HepG2 (cell line): ENCODE measurements at regions not wholly inside any gene's neighbourhood (a gene's known extent, or its start where the extent isn't known, plus 50 kb on each side); places are given as distances from the start of the nearest gene placed in this dataset.

ENCODE experiments used
- ATAC-seq: fragments of 200-7000 bp; cut with Tn5 transposase; 3 replicates; pipeline ENCODE4 v1.9.1; 2020; ENCODE audit warnings: mild to moderate bottlenecking, moderate library complexity
- BruUV-seq: library from RNA; stranded (reverse); fragments of 400-500 nt; replicated peaks from 2 replicates; lab custom pipeline; 2021; lab: Mats Ljungman, UMichigan
- CTCF ChIA-PET: fragments of 300-600 bp; formaldehyde crosslinking; extraction: SDS; loops from one replicate; lab custom pipeline; 2021; ENCODE audit warnings: low total read pairs, inconsistent platforms, low intra/inter-chr PET ratio; lab: Yijun Ruan, JAX
- POLR2A ChIA-PET: fragments of 350-600 bp; sonication (Branson Sonifier 250); formaldehyde crosslinking; loops from one replicate; lab custom pipeline; 2020; ENCODE audit warnings: antibody characterized with exemption, inconsistent platforms; lab: Yijun Ruan, JAX
- DNase-seq: peaks from one replicate; pipeline ENCODE4 v3.0.0-alpha.2; 2015; ENCODE audit warnings: low spot score
- FAIRE-seq: peaks from 3 replicates; lab custom pipeline; 2011; peaks lifted over from hg19 to GRCh38; lab: Jason Lieb, UNC
- H2AFZ ChIP-seq: one replicate; pipeline ENCODE4 v1.6.1; 2011; ENCODE audit warnings: low read length, inconsistent platforms
- H3K27ac ChIP-seq: fragments of 300-600 bp; 3 replicates; pipeline ENCODE4 v1.8.0; 2011; ENCODE audit warnings: mixed run types, mild to moderate bottlenecking, mixed read lengths, low read length, inconsistent platforms; ENCODE audit not compliant: insufficient read depth; ENCODE audit errors: extremely low read length
- H3K27me3 ChIP-seq, 2 experiments: fragments of 200-600 bp in 1 of 2; 2 replicates in 1 of 2; 3 replicates in 1 of 2; pipeline versions ENCODE4 v1.6.0 to v1.8.0; 2011; ENCODE audit warnings: low read length in 2 of 2, mild to moderate bottlenecking in 2 of 2, moderate library complexity in 2 of 2, inconsistent platforms in 1 of 2; ENCODE audit not compliant: insufficient read depth in 2 of 2, control insufficient read depth in 1 of 2
- H3K36me3 ChIP-seq, 2 experiments: fragments of 200-600 bp in 1 of 2; replicated peaks in 1 of 2; 2 replicates in 1 of 2; 3 replicates in 1 of 2; pipeline versions ENCODE4 v1.5.1 to v1.8.0; 2011; ENCODE audit warnings: low read length in 2 of 2, inconsistent platforms in 1 of 2; ENCODE audit not compliant: insufficient read depth in 2 of 2, control insufficient read depth in 1 of 2
- H3K4me1 ChIP-seq: 2 replicates; pipeline ENCODE4 v1.5.1; 2012; ENCODE audit warnings: low read length, inconsistent platforms; ENCODE audit not compliant: insufficient read depth
- H3K4me2 ChIP-seq: 2 replicates; pipeline ENCODE4 v1.6.0; 2011; ENCODE audit warnings: low read depth, low read length, inconsistent platforms
- H3K4me3 ChIP-seq, 3 experiments: fragments of 200-600 bp in 1 of 3; sonication (generic), shearing (Covaris generic) in 1 of 3; replicated peaks in 1 of 3; 2 replicates each; pipeline ENCODE4 v1.5.1; 2011 to 2016; ENCODE audit warnings: low read length in 3 of 3, inconsistent platforms in 2 of 3, low read depth in 2 of 3, mild to moderate bottlenecking in 2 of 3, control low read depth in 1 of 3, mixed read lengths in 1 of 3; ENCODE audit not compliant: insufficient read depth in 1 of 3
- H3K79me2 ChIP-seq: one replicate; pipeline ENCODE4 v1.6.1; 2011; ENCODE audit warnings: low read length, inconsistent platforms; ENCODE audit not compliant: insufficient read depth
- H3K9ac ChIP-seq: 2 replicates; pipeline ENCODE4 v1.6.0; 2011; ENCODE audit warnings: mild to moderate bottlenecking, low read depth, low read length, inconsistent platforms; ENCODE audit not compliant: insufficient read depth
- H3K9me3 ChIP-seq: 2 replicates; pipeline ENCODE4 v1.5.1; 2012; ENCODE audit warnings: mild to moderate bottlenecking, low read length
- H4K20me1 ChIP-seq: 2 replicates; pipeline ENCODE4 v1.6.0; 2011; ENCODE audit warnings: inconsistent platforms, mild to moderate bottlenecking, low read length, moderate library complexity; ENCODE audit not compliant: insufficient read depth
- ARNTL ChIP-seq: sonication (generic); formaldehyde crosslinking; IDR thresholded peaks from 2 replicates; pipeline ENCODE4 v1.4.0; 2020; ENCODE audit warnings: mild to moderate bottlenecking, missing genetic modification reagents
- FOSL1 ChIP-seq: sonication (generic); formaldehyde crosslinking; IDR thresholded peaks from 2 replicates; pipeline ENCODE4 v1.9.0; 2021; ENCODE audit warnings: missing genetic modification reagents, borderline replicate concordance
- POLR2AphosphoS5 ChIP-seq: IDR thresholded peaks from 2 replicates; pipeline ENCODE4 v1.6.1; 2012; ENCODE audit warnings: low read depth, low read length
- PRPF4 ChIP-seq: fragments of 200-400 bp; formaldehyde crosslinking; IDR thresholded peaks from 2 replicates; pipeline ENCODE4 v1.6.1; 2016; ENCODE audit warnings: low read length, low read depth; ENCODE audit not compliant: poor library complexity, severe bottlenecking
- ZBTB7A ChIP-seq: sonication (generic); formaldehyde crosslinking; IDR thresholded peaks from 2 replicates; pipeline ENCODE4 v1.8.0; 2022; ENCODE audit warnings: mild to moderate bottlenecking, missing genetic modification reagents
- ZFP90 ChIP-seq: sonication (generic); formaldehyde crosslinking; IDR thresholded peaks from 2 replicates; pipeline ENCODE4 v1.8.0; 2022; ENCODE audit warnings: missing genetic modification reagents, mild to moderate bottlenecking, inconsistent platforms, borderline replicate concordance
- ZNF292 ChIP-seq: sonication (generic); formaldehyde crosslinking; IDR thresholded peaks from 2 replicates; pipeline ENCODE4 v1.8.1; 2022; ENCODE audit warnings: mild to moderate bottlenecking, low read depth, missing genetic modification reagents, borderline replicate concordance
- ZZZ3 ChIP-seq: sonication (generic); formaldehyde crosslinking; IDR thresholded peaks from 2 replicates; pipeline ENCODE4 v1.4.0; 2020; ENCODE audit warnings: missing genetic modification reagents, mild to moderate bottlenecking, borderline replicate concordance
- WGBS: methylation state at CpG from one replicate; pipeline ENCODE4 v1.1.6; 2017; ENCODE audit warnings: low lambda C conversion rate; 5-methylcytosine and 5-hydroxymethylcytosine counted together
- in situ Hi-C: cut with HindIII; loops from 2 replicates; pipeline ENCODE4 v1.10.0; 2017; ENCODE audit warnings: low pct_unique_long_range_greater_than_20kb; ENCODE audit not compliant: extremely low pct_ligation_motif_present
- intact Hi-C: fragments of 100-400 bp; cut with micrococcal nuclease; formaldehyde crosslinking; loops from one replicate; pipeline ENCODE4 v1.10.0; 2022; ENCODE audit not compliant: unreplicated experiment
- TF ChIP-seq, protein P1 (sequence below): IDR thresholded peaks from 2 replicates; pipeline ENCODE4 v1.6.1; 2012; ENCODE audit warnings: inconsistent platforms
- TF ChIP-seq, protein P2 (sequence below): sonication (generic); formaldehyde crosslinking; IDR thresholded peaks from 2 replicates; pipeline ENCODE4 v1.5.1; 2020; ENCODE audit warnings: missing genetic modification reagents, mild to moderate bottlenecking, borderline replicate concordance
- TF ChIP-seq, protein P3 (sequence below): sonication (generic); formaldehyde crosslinking; conservative IDR thresholded peaks from 2 replicates; pipeline ENCODE4 v1.4.0; 2020; ENCODE audit warnings: mild to moderate bottlenecking, missing genetic modification reagents, moderate library complexity
- TF ChIP-seq, protein P4 (sequence below), 2 experiments: sonication (generic) in 1 of 2; formaldehyde crosslinking in 1 of 2; IDR thresholded peaks; 2 replicates each; pipeline versions ENCODE4 v1.4.0 to v1.6.1; 2016 to 2020; ENCODE audit warnings: borderline replicate concordance in 1 of 2, low read depth in 1 of 2, mild to moderate bottlenecking in 1 of 2, missing genetic modification reagents in 1 of 2

DNA sequence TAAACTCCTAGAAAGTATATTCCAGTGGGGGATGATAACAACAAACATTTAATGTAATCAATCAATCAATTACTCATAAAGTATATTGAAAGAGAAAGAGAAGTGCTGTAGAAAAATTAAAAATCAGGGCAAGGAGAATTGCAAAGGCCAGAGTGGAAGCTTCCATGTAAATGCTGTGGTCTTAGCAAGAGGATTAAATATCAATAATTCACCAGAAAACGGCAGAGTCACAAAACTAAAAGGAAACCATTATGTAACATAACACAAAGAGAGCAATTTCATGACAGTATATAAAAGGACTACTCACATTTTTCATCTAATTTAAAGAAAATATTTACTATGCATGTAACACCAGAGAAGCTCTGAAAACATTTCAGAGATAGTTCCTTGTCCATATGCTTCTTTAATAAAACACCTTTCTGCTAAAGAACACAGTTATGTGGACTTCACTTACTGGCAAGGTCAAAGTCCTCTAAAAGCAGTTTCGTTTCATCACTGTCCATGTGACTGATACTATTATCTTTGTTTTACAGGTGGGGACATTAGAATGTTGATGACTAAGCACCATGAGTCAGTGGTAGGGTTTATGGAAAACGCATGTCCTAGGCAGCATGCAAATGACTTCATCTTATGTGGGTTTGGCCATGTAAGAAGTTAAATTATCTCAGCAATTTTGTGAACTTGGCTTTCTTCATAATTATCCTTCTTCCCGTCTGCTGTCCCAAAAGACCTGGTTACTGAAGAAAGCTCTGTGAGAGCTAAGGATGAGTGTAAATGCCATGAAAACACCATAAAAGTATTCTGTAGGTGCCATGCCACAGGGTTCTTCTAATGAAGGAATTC is 185.8 kb upstream of the TENT5A start:
- DNase-seq (peak; percentile 93), ATAC-seq (peak; percentile 91), FAIRE-seq (peak; percentile 70)
- intact Hi-C loops = loop anchor here (1.0 to 5.0 kb wide), 4 partner anchors 147 to 309 kb away; partner anchors contain the start of genes IBTK and TENT5A
- Histone ChIP-seq H3K9ac (peak overlapping the region; percentile 47), H3K27ac (peak overlapping the region; percentile 64), H3K79me2 (no peaks in the 10 kb centered on the region), H2AFZ (peak overlapping the region; percentile 58), H4K20me1 (no peaks in the 10 kb centered on the region), H3K9me3 (no peaks in the 10 kb centered on the region), H3K4me3 (peak overlapping the region; percentile 11 to 43 (median 37); a peak in 4 of 6 replicates), H3K4me1 (peaks cover 65% of the 10 kb centered on the region), H3K4me2 (peak overlapping the region; percentile 55), H3K27me3 (no peaks in the 10 kb centered on the region), H3K36me3 (no peaks in the 10 kb centered on the region)
- WGBS = 6% methylated on average over 4 of the region's 4 CpGs
- BruUV-seq = TSS peak; percentile 89
- ChIA-PET POLR2A (no interaction called here), CTCF (no interaction called here)
- in situ Hi-C loops = no loop called here
- TF ChIP-seq, protein P1, sequence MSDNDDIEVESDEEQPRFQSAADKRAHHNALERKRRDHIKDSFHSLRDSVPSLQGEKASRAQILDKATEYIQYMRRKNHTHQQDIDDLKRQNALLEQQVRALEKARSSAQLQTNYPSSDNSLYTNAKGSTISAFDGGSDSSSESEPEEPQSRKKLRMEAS = peak; percentile 73; the same call in 1 of the 2 replicates
- TF ChIP-seq ZNF292 (CRISPR knock-in tag) = 0 out of 2 replicates have a peak, but pooled peaks have one; percentile 28
- TF ChIP-seq, protein P2, sequence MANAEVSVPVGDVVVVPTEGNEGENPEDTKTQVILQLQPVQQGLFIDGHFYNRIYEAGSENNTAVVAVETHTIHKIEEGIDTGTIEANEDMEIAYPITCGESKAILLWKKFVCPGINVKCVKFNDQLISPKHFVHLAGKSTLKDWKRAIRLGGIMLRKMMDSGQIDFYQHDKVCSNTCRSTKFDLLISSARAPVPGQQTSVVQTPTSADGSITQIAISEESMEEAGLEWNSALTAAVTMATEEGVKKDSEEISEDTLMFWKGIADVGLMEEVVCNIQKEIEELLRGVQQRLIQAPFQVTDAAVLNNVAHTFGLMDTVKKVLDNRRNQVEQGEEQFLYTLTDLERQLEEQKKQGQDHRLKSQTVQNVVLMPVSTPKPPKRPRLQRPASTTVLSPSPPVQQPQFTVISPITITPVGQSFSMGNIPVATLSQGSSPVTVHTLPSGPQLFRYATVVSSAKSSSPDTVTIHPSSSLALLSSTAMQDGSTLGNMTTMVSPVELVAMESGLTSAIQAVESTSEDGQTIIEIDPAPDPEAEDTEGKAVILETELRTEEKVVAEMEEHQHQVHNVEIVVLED (CRISPR knock-in tag) = no peak
- peak; percentile 66; the same call in 1 of the 2 replicates for TF ChIP-seq FOSL1 (CRISPR knock-in tag)
- no peak for TF ChIP-seq ZZZ3 (CRISPR knock-in tag)
- TF ChIP-seq, protein P3, sequence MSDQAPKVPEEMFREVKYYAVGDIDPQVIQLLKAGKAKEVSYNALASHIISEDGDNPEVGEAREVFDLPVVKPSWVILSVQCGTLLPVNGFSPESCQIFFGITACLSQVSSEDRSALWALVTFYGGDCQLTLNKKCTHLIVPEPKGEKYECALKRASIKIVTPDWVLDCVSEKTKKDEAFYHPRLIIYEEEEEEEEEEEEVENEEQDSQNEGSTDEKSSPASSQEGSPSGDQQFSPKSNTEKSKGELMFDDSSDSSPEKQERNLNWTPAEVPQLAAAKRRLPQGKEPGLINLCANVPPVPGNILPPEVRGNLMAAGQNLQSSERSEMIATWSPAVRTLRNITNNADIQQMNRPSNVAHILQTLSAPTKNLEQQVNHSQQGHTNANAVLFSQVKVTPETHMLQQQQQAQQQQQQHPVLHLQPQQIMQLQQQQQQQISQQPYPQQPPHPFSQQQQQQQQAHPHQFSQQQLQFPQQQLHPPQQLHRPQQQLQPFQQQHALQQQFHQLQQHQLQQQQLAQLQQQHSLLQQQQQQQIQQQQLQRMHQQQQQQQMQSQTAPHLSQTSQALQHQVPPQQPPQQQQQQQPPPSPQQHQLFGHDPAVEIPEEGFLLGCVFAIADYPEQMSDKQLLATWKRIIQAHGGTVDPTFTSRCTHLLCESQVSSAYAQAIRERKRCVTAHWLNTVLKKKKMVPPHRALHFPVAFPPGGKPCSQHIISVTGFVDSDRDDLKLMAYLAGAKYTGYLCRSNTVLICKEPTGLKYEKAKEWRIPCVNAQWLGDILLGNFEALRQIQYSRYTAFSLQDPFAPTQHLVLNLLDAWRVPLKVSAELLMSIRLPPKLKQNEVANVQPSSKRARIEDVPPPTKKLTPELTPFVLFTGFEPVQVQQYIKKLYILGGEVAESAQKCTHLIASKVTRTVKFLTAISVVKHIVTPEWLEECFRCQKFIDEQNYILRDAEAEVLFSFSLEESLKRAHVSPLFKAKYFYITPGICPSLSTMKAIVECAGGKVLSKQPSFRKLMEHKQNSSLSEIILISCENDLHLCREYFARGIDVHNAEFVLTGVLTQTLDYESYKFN (CRISPR knock-in tag) = peak; percentile 78
- TF ChIP-seq ARNTL (CRISPR knock-in tag) = peak; percentile 71
- no peak for TF ChIP-seq ZFP90 (CRISPR knock-in tag)
- 0 out of 2 replicates have a peak, but pooled peaks have one; percentile 28 for TF ChIP-seq POLR2AphosphoS5
- no peak for TF ChIP-seq ZBTB7A (CRISPR knock-in tag)
- TF ChIP-seq, protein P4, sequence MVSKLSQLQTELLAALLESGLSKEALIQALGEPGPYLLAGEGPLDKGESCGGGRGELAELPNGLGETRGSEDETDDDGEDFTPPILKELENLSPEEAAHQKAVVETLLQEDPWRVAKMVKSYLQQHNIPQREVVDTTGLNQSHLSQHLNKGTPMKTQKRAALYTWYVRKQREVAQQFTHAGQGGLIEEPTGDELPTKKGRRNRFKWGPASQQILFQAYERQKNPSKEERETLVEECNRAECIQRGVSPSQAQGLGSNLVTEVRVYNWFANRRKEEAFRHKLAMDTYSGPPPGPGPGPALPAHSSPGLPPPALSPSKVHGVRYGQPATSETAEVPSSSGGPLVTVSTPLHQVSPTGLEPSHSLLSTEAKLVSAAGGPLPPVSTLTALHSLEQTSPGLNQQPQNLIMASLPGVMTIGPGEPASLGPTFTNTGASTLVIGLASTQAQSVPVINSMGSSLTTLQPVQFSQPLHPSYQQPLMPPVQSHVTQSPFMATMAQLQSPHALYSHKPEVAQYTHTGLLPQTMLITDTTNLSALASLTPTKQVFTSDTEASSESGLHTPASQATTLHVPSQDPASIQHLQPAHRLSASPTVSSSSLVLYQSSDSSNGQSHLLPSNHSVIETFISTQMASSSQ (IDR thresholded peaks at IDR 0.05; ENCODE audit: low read depth) = peak; percentile 24; the same call in 1 of the 2 replicates
- TF ChIP-seq, protein P4 (CRISPR knock-in tag; IDR thresholded peaks at IDR 0.05; ENCODE audit: borderline replicate concordance) = no peak; the same call in 1 of the 2 replicates
- no peak for TF ChIP-seq PRPF4
